Naive thymus-derived CD4-positive, alpha-beta T cell (primary cell): ENCODE measurements at regions not wholly inside any gene's neighbourhood (a gene's known extent, or its start where the extent isn't known, plus 50 kb on each side); places are given as distances from the start of the nearest gene placed in this dataset.

Source experiments
- ATAC-seq: fragments of 150-1000 bp; cut with Tn5 transposase; 2 replicates; pipeline ENCODE4 v1.10.0; 2021; ENCODE audit warnings: mild to moderate bottlenecking, moderate library complexity
- CTCF ChIA-PET: fragments of 350-600 bp; sonication (Branson Sonifier 250); formaldehyde crosslinking; loops from one replicate; lab custom pipeline; 2021; ENCODE audit warnings: antibody characterized with exemption; lab: Charles Lee
- POLR2A ChIA-PET: fragments of 350-600 bp; sonication (Branson Sonifier 250); formaldehyde crosslinking; loops from one replicate; lab custom pipeline; 2021; ENCODE audit warnings: antibody characterized with exemption, inconsistent platforms; lab: Charles Lee
- DNase-seq, 9 donors: peaks; one replicate each; pipeline versions ENCODE4 v3.0.0 to v3.0.0-alpha.2; 2020 to 2022; ENCODE audit warnings: mixed read lengths in 1 of 9
- H3K27ac ChIP-seq: one replicate; pipeline ENCODE4 v1.7.0; 2013; ENCODE audit warnings: mild to moderate bottlenecking, low read depth, low read length, moderate library complexity
- H3K27me3 ChIP-seq, 2 donors: one replicate each; pipeline ENCODE4 v1.7.0; 2013; ENCODE audit warnings: low read length in 2 of 2, mild to moderate bottlenecking in 2 of 2, moderate library complexity in 2 of 2; ENCODE audit not compliant: control insufficient read depth in 2 of 2, insufficient read depth in 2 of 2
- H3K36me3 ChIP-seq, 3 experiments: 1 replicate in 2 of 3; 2 replicates in 1 of 3; pipeline ENCODE4 v1.7.0; 2013; ENCODE audit warnings: low read length in 3 of 3, mild to moderate bottlenecking in 3 of 3, moderate library complexity in 1 of 3; ENCODE audit not compliant: insufficient read depth in 3 of 3, control insufficient read depth in 2 of 3
- H3K4me1 ChIP-seq, 2 donors: one replicate each; pipeline ENCODE4 v1.7.0; 2013; ENCODE audit warnings: low read length in 2 of 2, mild to moderate bottlenecking in 2 of 2, moderate library complexity in 1 of 2; ENCODE audit not compliant: control insufficient read depth in 2 of 2, insufficient read depth in 2 of 2
- H3K4me3 ChIP-seq: 2 replicates; pipeline ENCODE4 v1.7.0; 2013; ENCODE audit warnings: mild to moderate bottlenecking, low read length
- H3K9me3 ChIP-seq, 3 experiments: 1 replicate in 2 of 3; 2 replicates in 1 of 3; pipeline ENCODE4 v1.7.0; 2013; ENCODE audit warnings: low read length in 3 of 3; ENCODE audit not compliant: control insufficient read depth in 2 of 3
- H3K27ac Mint-ChIP-seq, 9 donors: one replicate each; pipeline ENCODE4 v1.8.0; 2020 to 2022; ENCODE audit warnings: mixed read lengths in 9 of 9, mild to moderate bottlenecking in 8 of 9, moderate library complexity in 5 of 9, inconsistent platforms in 2 of 9
- H3K27me3 Mint-ChIP-seq, 5 donors: one replicate each; pipeline ENCODE4 v1.8.0; 2021 to 2022; ENCODE audit warnings: mixed read lengths in 5 of 5, mild to moderate bottlenecking in 1 of 5
- H3K36me3 Mint-ChIP-seq, 5 donors: one replicate each; pipeline ENCODE4 v1.8.0; 2020 to 2022; ENCODE audit warnings: mixed read lengths in 5 of 5, mild to moderate bottlenecking in 3 of 5, inconsistent platforms in 1 of 5
- H3K4me1 Mint-ChIP-seq, 7 donors: one replicate each; pipeline ENCODE4 v1.8.0; 2020 to 2022; ENCODE audit warnings: mixed read lengths in 7 of 7, mild to moderate bottlenecking in 3 of 7, inconsistent platforms in 1 of 7
- H3K4me3 Mint-ChIP-seq, 10 donors: one replicate each; pipeline ENCODE4 v1.8.0; 2020 to 2022; ENCODE audit warnings: mild to moderate bottlenecking in 10 of 10, mixed read lengths in 10 of 10, moderate library complexity in 6 of 10, inconsistent platforms in 2 of 10
- H3K9me3 Mint-ChIP-seq, 11 donors: one replicate each; pipeline ENCODE4 v1.8.0; 2020 to 2022; ENCODE audit warnings: mixed read lengths in 11 of 11, mild to moderate bottlenecking in 4 of 11, inconsistent platforms in 1 of 11, moderate library complexity in 1 of 11
- intact Hi-C, 2 donors: fragments of 100-400 bp; cut with micrococcal nuclease; formaldehyde crosslinking; loops; one replicate each; pipeline ENCODE4 v1.15.1; 2023

- no peak for DNase-seq
- Histone ChIP-seq H3K9me3 (no peaks in the 10 kb centered on the region), H3K4me1 (no peaks in the 10 kb centered on the region), H3K27me3 (no peaks in the 10 kb centered on the region), H3K4me3 (no peak overlapping the region), H3K36me3 (no peaks in the 10 kb centered on the region), H3K27ac (no peak overlapping the region)
- peaks cover 0 to 8% (median 4%) of the 10 kb centered on the region in 5 donors for H3K27me3 Mint-ChIP-seq
- no peaks in the 10 kb centered on the region for H3K36me3 Mint-ChIP-seq
- POLR2A ChIA-PET = no interaction called here
- no peak overlapping the region for H3K27ac Mint-ChIP-seq
- ATAC-seq = no peak
- H3K4me1 Mint-ChIP-seq = no peaks in the 10 kb centered on the region
- H3K9me3 Mint-ChIP-seq = peaks cover 0 to 6% (median 0%) of the 10 kb centered on the region in 11 donors
- no peak overlapping the region for H3K4me3 Mint-ChIP-seq
- intact Hi-C loops = no loop called here
- CTCF ChIA-PET = no interaction called here
Observed at GRCh38 chr10:113409175-113409574, 143.7 kb upstream of the HABP2 start.

GRCh38 chr10:113410618-113411017, 142.2 kb upstream of the HABP2 start:
- intact Hi-C loops = no loop called here
- no peak overlapping the region for H3K27ac Mint-ChIP-seq

GRCh38 chr10:113411456-113411855, 141.4 kb upstream of the HABP2 start:
- CTCF ChIA-PET = no interaction called here
- Histone ChIP-seq H3K27ac (no peak overlapping the region), H3K9me3 (no peaks in the 10 kb centered on the region), H3K4me3 (no peak overlapping the region), H3K4me1 (no peaks in the 10 kb centered on the region), H3K27me3 (no peaks in the 10 kb centered on the region), H3K36me3 (no peaks in the 10 kb centered on the region)
- Mint-ChIP-seq H3K9me3 (peaks cover 0 to 12% (median 0%) of the 10 kb centered on the region in 11 donors), H3K4me3 (no peak overlapping the region), H3K27ac (no peak overlapping the region), H3K27me3 (peaks cover 2 to 25% (median 16%) of the 10 kb centered on the region in 5 donors), H3K36me3 (peaks cover 0 to 5% (median 0%) of the 10 kb centered on the region in 5 donors), H3K4me1 (no peaks in the 10 kb centered on the region)
- ATAC-seq (no peak), DNase-seq (no peak)
- intact Hi-C loops = no loop called here
- POLR2A ChIA-PET = no interaction called here

More at GRCh38 chr10:113410618-113411017, 142.2 kb upstream of the HABP2 start:
- Mint-ChIP-seq H3K4me1 (no peaks in the 10 kb centered on the region), H3K9me3 (peaks cover 0 to 12% (median 0%) of the 10 kb centered on the region in 11 donors), H3K36me3 (peaks cover 0 to 1% (median 0%) of the 10 kb centered on the region in 5 donors), H3K4me3 (no peak overlapping the region), H3K27me3 (peaks cover 2 to 19% (median 10%) of the 10 kb centered on the region in 5 donors)
- H3K36me3 ChIP-seq = no peaks in the 10 kb centered on the region
- CTCF ChIA-PET = no interaction called here
- H3K27ac ChIP-seq = no peak overlapping the region
- no peaks in the 10 kb centered on the region for H3K27me3 ChIP-seq
- no peak for ATAC-seq
- no peak overlapping the region for H3K4me3 ChIP-seq
- no peaks in the 10 kb centered on the region for H3K4me1 ChIP-seq
- POLR2A ChIA-PET = no interaction called here
- H3K9me3 ChIP-seq = no peaks in the 10 kb centered on the region
- DNase-seq = no peak

GRCh38 chr10:113412161-113412560, 140.7 kb upstream of the HABP2 start:
- Histone ChIP-seq H3K4me3 (no peak overlapping the region), H3K27ac (no peak overlapping the region), H3K9me3 (no peaks in the 10 kb centered on the region), H3K4me1 (no peaks in the 10 kb centered on the region), H3K27me3 (no peaks in the 10 kb centered on the region), H3K36me3 (no peaks in the 10 kb centered on the region)
- intact Hi-C loops = no loop called here
- DNase-seq (no peak), ATAC-seq (no peak)
- ChIA-PET CTCF (no interaction called here), POLR2A (no interaction called here)
- peaks cover 0 to 12% (median 0%) of the 10 kb centered on the region in 11 donors for H3K9me3 Mint-ChIP-seq
- peaks cover 0 to 5% (median 0%) of the 10 kb centered on the region in 5 donors for H3K36me3 Mint-ChIP-seq
- H3K27ac Mint-ChIP-seq = no peak overlapping the region
- H3K4me3 Mint-ChIP-seq = no peak overlapping the region
- H3K4me1 Mint-ChIP-seq = no peaks in the 10 kb centered on the region
- H3K27me3 Mint-ChIP-seq = peaks cover 2 to 32% (median 20%) of the 10 kb centered on the region in 5 donors

GRCh38 chr10:113414543-113414942, 138.3 kb upstream of the HABP2 start:
- H3K9me3 ChIP-seq = no peaks in the 10 kb centered on the region
- H3K4me3 Mint-ChIP-seq = no peak overlapping the region
- no peak for ATAC-seq

DNA sequence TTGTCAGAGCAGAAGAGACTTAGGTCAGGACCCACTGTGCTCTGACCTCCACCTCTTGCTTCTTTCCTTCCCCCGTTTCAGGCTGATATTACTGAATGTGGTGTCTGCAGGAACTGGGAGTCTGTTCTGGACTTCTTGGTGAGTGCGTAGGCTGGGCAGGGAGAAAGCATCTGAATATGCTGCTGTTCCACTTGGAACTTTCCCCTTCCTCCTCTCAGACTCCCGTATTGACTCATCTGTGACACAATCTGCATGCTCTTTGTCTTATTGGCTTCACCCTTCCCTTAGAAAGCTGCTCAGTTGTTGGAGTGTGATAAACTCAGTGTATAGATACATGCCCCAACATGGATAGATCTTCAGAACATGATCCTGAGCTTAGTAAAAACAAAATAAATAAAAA, 137.6 kb upstream of the HABP2 start:
- Mint-ChIP-seq H3K4me1 (no peaks in the 10 kb centered on the region), H3K27ac (no peak overlapping the region), H3K9me3 (peaks cover 2 to 30% (median 6%) of the 10 kb centered on the region in 11 donors), H3K36me3 (peaks cover 0 to 5% (median 0%) of the 10 kb centered on the region in 5 donors), H3K4me3 (no peak overlapping the region), H3K27me3 (peaks cover 2 to 36% (median 32%) of the 10 kb centered on the region in 5 donors)
- intact Hi-C loops = no loop called here
- ChIA-PET CTCF (no interaction called here), POLR2A (no interaction called here)
- H3K27me3 ChIP-seq = peaks cover 0 to 3% of the 10 kb centered on the region in 2 donors
- no peaks in the 10 kb centered on the region for H3K9me3 ChIP-seq
- H3K4me1 ChIP-seq = no peaks in the 10 kb centered on the region
- no peak overlapping the region for H3K4me3 ChIP-seq
- ATAC-seq = no peak
- DNase-seq = no peak
- H3K27ac ChIP-seq = no peak overlapping the region
- no peaks in the 10 kb centered on the region for H3K36me3 ChIP-seq

More at GRCh38 chr10:113414543-113414942, 138.3 kb upstream of the HABP2 start:
- intact Hi-C loops = no loop called here
- Histone ChIP-seq H3K27ac (no peak overlapping the region), H3K27me3 (peaks cover 0 to 2% of the 10 kb centered on the region in 2 donors), H3K4me1 (no peaks in the 10 kb centered on the region), H3K4me3 (no peak overlapping the region), H3K36me3 (no peaks in the 10 kb centered on the region)
- no peak for DNase-seq
- CTCF ChIA-PET = no interaction called here
- POLR2A ChIA-PET = no interaction called here
- Mint-ChIP-seq H3K4me1 (no peaks in the 10 kb centered on the region), H3K27me3 (peaks cover 2 to 36% (median 30%) of the 10 kb centered on the region in 5 donors), H3K27ac (no peak overlapping the region), H3K9me3 (peaks cover 0 to 23% (median 5%) of the 10 kb centered on the region in 11 donors), H3K36me3 (peaks cover 0 to 5% (median 0%) of the 10 kb centered on the region in 5 donors)

DNA sequence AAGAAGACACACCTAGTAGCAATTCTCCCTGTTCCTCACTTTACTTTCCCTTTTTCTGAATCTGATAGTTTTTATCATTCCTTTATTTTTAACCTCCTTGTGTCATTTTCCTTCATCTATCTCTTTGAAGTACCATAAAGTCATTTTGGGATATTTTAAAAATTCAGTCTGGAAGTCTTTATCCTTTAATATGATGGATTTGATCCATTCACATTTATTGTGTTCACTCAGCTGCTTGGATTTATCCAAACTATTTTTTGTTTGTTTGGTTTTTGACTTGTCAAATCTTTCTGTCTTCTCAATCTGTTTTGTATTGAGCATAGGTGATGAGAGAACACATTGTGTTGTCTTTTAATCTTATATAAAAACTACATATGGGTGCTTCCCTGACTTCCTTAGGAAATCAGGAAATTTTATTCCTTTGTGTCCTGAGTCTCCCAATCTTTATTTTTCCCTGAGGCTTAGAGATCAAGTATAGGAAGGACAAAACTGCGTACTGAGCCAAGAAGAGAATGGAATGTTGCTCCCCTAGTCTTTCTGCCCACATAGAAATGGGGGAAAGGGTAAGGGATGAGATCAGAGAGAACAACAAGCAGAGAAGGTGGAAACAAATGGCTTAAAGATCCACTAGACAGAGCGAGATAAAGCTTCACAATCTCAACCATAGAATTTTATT, 132.7 kb upstream of the HABP2 start:
- Mint-ChIP-seq H3K27me3 (peaks cover 0 to 47% (median 38%) of the 10 kb centered on the region in 5 donors), H3K27ac (no peak overlapping the region), H3K36me3 (peaks cover 0 to 9% (median 0%) of the 10 kb centered on the region in 5 donors), H3K9me3 (peaks cover 5 to 25% (median 12%) of the 10 kb centered on the region in 11 donors), H3K4me1 (no peaks in the 10 kb centered on the region), H3K4me3 (no peak overlapping the region)
- peaks cover 0 to 3% of the 10 kb centered on the region in 2 donors for H3K27me3 ChIP-seq
- ChIA-PET POLR2A (no interaction called here), CTCF (interaction anchor here (0.6 kb wide), 2 partner anchors 135 to 930 kb away, joined by 3 read pairs; no protein-coding TSS in a partner anchor)
- intact Hi-C loops = no loop called here
- no peak overlapping the region for H3K4me3 ChIP-seq
- DNase-seq (no peak), ATAC-seq (no peak)
- no peaks in the 10 kb centered on the region for H3K4me1 ChIP-seq
- no peaks in the 10 kb centered on the region for H3K36me3 ChIP-seq
- no peaks in the 10 kb centered on the region for H3K9me3 ChIP-seq
- no peak overlapping the region for H3K27ac ChIP-seq
